ENCODE measurements at regions not wholly inside any gene's neighbourhood (a gene's known extent, or its start where the extent isn't known, plus 50 kb on each side); places are given as distances from the start of the nearest gene placed in this dataset.
"Not testable (repeated sequence)": the region's sequence is repeated elsewhere in the genome, so short reads cannot be mapped to it uniquely, and the experiment has no call there.

DNA sequence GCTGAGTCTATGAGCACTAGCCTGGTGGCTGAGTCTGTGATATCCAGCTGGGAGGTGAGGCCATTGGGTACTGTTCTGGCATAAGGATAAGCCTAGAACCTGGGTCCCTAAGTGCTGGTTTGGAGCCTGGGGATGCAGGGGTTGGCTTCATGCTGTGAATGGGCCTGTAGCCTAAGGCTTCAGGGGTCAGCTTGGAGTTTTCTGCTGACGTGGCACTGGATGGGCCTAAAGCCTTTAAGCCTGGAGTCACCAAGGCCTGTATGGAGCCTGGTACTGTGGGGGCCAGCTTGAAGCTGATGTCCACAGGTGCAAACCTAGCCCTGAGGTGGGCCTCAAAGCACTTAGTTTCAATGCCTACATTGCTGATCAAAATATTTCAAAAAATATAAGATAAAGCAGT lies 979.6 kb upstream of the POU3F4 start:
- no peak for DNase-seq (ENCODE audit: low read depth)

DNA sequence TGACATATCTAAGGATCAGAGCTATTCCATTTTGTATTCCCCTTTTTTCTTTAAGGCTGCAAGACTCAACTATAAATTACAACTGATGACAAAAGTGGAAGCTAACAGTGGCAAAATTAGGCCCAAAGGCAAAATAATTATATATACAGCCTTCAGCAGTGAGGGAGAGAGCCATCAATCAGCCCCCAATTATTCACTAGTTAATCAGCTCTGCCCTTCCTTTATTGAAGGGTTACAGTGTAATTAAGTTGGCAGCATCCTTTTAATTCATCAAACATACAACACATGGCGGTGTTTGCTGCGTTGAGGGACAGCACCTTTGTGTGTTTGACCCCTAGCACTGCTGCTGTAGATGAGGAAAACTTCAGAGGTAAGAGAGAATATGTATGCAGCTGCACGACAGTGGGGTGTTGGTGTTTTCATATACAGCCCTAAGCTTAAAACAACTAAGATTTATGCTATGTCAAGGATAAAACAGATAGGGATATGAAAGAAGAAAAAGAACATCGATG lies 973.9 kb upstream of the POU3F4 start:
- no peak for DNase-seq (ENCODE audit: low read depth)

DNA sequence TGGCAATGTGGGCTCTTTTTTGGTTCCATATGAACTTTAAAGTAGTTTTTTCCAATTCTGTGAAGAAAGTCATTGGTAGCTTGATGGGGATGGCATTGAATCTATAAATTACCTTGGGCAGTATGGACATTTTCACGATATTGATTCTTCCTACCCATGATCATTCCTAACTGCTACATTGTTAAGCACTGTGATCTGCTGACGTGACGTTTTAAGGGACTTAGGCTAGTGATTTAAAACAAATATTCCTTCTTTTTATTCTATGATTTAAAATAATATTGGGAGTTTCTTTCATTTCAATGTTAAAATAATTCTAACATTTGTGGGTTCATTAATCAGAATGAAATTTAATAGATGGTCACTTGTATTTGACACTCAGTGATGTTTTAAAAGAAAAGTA lies 970.9 kb upstream of the POU3F4 start:
- DNase-seq (ENCODE audit: low read depth), result not testable (repeated sequence)

DNA sequence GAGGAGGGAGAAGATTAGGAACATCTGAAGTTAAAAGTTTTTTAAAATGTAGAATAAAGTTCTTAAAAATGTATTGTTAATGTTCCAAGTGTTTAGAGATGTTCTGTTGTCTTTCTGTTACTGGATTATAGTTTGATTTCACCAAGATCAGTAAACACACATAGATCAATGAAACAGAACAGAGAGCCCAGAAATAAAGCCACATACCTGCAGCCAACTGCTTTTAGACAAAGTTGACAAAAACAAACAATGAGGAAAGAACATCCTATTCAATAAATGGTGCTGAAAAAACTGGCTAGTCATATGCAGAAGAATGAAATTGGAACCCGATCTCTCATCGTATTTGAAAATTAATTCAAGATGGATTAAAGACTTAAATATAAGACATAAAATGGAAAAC lies 966.3 kb upstream of the POU3F4 start:
- no peak for DNase-seq (ENCODE audit: low read depth)

DNA sequence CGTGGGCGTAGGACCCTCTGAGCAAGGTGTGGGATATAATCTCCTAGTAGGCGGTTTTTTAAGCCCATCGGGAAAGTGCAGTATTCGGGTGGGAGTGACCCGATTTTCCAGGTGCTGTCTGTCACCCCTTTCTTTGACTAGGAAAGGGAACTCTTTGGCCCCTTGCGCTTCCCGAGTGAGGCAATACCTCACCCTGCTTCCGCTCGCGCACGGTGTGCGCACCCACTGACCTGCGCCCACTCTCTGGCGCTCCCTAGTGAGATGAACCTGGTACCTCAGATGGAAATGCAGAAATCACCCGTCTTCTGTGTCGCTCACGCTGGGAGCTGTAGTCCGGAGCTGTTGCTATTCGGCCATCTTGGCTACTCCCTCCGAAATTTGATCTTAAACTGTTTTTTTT lies 955.9 kb upstream of the POU3F4 start:
- DNase-seq (ENCODE audit: low read depth), result not testable (repeated sequence)

DNA sequence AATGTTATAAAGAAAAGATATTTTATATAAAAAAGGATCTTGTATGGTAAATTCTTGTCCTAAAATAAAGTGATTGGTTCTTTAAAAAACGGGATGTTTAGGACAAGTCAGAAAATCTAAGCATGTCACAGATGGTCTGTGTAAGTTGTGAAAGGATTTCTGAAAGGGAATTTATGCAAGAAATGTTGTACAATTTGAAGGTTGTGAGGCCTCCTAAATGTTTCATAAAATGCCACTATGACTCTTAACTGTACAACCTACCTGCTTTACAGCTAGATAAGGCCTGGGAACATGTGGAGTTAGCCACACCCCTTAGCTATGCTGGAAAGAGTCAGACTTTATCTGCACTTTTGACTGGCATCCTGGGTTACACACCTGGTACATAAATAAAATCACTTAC lies 951.5 kb upstream of the POU3F4 start:
- DNase-seq (ENCODE audit: low read depth), result no peak

DNA sequence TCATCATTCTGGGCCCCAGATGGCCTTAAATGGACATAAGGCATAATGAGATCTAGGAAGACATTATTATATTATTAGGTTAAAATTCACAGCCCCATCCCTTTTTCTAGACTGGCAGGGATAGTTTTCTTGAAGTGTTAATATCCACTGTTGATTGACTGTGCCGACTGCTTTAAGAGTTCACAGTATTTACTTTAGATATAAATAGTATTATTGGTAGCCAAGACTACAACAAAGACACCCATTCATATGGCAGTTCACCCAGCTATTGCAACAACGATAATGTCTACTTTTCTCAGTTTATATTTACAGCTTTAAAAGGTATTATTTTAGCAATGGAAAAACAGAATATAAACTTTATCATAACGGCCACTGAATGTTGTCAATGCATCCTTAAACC lies 922.2 kb upstream of the POU3F4 start:
- no peak for DNase-seq (ENCODE audit: low read depth)

DNA sequence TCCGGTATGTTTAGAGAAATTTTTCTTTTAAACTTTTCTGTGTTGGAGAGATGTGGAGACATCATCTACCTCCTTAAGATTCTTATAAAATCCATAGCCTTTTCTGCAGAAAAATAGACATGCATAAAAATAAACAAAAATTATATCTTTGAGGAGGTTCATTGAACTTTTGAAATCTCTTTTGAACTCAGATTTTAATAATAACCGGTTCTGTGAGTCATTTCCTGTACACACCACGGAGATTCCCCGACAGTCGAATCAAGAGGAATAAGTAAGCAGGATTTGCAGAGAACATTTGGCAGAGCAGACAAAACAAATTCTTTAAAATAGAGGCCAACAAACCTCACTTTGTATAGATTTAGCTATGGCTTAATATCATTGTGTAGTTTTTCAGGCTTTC lies 918.7 kb upstream of the POU3F4 start:
- DNase-seq (ENCODE audit: low read depth), result peak; percentile 2

DNA sequence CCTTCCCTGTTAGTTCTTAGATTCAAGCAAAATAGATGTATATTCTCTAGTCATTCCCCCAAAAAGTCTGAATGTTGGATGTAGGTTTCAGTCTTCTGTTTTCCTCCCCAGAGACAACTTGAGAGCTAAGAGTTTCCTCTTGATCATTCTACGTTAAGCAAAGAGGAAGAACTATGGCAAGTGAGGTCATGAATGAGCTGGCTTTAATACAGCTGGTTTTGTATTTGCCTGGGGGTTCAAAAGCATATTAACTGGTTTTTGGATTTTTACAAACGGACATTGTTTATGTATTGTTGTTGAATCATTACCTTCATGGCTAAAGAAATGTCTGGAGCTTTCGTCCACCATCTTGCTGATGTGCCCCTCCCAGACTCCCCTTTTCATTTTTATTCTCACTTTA lies 916.7 kb upstream of the POU3F4 start:
- no peak for DNase-seq (ENCODE audit: low read depth)

DNA sequence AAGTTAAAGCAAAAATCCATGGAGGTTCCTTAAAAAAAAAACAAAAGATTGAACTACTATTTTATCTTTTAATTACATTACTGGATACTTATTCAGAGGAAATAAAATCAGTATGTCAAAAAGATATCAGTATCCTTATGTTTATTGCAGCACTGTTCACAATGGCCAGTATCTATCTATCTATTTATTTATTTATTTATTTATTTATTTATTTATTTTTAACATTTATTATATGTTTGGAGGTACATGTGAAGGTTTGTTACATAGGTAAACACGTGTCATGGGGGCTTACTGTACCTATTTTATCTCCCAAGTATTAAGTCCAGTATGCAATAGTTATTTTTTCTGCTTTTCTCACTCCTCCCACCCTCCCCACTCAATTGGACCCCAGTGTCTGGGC lies 881.1 kb upstream of the POU3F4 start:
- no peak for DNase-seq (ENCODE audit: low read depth)

DNA sequence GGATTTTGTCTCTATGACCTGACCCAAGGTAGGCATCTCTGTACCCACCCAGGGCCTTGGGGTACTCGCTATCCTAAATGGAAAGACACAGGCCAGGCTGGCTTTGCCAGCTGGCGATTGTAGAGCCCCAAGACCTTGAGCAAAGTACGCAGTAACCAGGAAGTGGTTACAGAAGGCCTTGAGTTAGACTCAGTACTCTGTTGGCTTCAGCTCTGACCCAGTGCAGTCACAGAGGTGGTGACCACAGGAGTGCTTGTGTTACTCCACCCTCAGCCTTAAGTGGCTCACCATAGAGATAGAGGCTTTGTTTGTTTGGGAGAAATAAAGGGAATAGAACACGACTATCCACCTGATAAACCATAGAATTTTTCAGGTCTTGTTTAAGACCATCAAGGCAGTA lies 880.5 kb upstream of the POU3F4 start:
- no peak for DNase-seq (ENCODE audit: low read depth)

DNA sequence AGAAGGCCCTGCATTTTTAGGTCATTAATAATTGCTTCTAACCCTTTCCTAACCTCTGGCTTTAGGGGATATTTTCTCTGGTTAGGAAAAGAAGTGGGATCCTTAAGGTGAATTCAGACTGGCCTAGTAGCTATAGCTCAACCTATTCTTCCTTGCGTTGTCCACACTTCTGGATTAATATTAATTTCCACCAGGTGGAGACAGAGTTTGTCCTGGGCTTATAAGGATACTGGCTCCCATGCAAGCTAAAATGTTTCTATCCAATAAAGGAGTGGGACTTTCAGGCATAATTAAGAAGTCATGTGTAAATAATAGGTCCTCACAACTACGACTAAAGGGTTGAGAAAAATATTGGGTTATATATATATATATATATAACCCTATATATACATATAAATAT lies 860.0 kb upstream of the POU3F4 start:
- no peak for DNase-seq (ENCODE audit: low read depth)

DNA sequence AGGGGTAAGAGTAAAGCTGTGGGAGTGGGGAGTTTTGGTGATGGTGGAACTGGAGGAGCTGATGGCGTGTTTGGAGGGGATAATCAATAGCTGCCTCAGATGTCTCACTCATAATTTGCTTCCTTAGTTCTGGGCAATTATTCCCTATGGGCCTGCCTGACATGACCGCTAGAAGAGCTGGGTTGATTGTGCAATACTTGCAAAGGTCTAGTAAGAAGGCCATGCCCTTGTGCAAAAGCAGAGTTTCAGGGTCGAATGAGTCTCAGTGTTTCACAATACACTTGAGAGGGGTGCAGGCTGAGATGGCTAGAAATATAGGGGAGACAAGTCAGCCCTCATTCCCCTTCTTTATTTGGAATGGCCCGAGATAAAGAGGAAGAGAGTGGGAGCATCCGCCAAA lies 858.4 kb upstream of the POU3F4 start:
- no peak for DNase-seq (ENCODE audit: low read depth)

DNA sequence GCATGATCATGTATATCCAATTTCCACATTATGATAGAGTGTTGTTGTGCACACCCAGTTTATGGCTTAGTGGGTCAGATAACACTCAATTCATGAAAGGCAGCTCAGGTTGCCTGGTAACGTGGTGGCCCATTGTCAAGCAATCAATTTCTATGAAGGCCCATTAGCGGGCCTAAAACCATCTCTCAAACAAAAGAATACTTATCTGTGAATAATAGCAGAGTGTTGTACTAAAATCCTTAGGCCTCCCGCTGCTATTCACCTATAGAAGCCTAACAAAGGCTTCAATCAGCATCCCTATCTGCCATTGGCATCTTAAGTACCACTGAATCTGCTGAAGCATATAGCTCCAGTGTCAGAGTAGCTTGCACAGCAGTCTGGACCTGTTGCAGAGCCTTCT lies 849.6 kb upstream of the POU3F4 start:
- no peak for DNase-seq (ENCODE audit: low read depth)

DNA sequence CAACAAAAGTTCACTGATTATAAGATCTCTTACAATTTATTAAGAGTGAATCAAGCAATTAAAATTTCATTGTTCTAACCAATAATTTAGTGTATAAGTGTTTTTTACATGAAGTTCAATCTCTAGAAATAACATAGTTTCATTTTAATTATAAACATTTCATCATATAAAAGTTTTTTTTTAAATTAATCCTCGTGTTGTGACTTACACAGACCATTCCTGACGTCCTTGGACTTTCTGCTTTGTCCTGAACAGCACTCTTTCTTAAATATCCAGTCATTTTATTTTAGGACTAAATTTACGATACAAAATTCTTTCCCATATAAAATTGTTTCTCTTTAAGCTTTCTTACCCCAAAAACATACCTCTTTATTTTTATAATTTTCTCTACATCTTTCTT lies 841.7 kb upstream of the POU3F4 start:
- DNase-seq (ENCODE audit: low read depth), result no peak

DNA sequence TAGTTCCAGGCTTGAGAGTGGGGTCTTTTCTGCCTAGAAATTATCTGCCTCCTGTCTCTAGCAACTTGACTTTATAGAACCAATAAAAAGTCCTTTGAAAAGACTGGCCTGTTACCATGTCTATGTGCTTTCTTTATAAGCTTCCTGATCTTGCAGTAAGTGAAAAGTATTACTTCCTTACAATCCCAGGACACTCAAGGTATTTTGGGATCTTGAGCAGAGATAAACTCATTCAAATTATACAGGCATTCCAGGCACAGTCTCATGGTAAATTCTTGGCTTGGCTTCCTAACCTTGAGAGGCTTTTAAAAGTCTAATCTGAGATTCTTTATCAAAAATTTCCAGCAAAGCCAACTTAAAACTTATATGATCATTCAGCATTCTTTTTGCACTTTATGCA lies 833.0 kb upstream of the POU3F4 start:
- DNase-seq (ENCODE audit: low read depth), result no peak

DNA sequence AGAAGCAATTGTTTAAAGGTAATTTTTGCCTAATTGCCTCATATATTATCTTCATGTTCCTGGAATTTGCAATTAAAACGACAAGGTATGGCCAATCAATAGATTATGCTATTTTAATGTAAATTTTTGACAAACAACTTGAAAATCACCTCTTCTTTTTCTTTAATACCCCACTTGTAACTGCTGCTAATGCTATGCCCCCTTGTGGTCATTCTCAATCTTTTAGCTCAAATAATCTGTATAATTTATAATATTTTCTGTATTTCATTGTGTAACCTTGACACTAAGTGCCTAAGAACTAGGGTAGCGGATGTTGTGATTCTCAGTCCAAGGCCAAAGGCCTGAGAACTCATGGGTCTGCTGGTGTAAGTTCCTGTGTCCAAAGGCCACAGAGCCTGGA lies 831.7 kb upstream of the POU3F4 start:
- DNase-seq (ENCODE audit: low read depth), result no peak

DNA sequence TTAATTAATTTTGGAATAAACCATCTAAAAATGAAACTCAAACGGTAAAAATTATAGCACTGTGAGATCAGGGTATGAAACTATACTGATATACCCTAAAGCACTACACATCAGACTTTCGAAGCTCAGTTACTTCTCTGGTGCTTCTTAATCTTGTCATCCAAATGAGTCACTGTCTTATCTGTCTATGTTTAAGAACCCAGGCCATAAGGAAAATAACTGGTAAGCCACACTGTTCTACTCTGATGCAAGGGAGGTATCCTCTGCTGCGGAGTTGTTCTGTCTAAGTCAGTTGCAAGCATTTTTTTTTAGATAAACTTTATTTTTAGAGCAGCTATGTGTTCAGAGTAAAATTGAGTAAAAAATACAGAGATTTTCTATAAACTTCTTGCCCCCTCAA lies 830.8 kb upstream of the POU3F4 start:
- DNase-seq (ENCODE audit: low read depth), result no peak

DNA sequence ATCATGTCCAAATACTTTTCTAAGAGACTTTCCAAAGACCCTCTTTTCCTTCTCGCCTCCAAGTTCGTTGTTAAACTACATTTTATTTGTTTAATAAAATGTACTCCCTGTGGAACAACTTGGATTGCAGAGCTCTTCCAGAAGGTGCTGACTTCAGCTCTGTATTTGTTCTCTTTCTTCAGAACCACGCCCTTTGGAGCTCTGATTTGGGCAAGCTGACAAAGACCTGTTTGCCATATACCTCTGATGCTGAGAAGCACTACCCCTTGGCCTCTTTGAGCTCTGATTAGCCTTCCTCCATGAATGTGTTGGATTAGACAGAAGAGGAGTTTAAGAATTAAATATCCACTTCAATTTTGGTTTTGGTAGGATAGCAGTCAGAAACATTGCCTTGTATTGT lies 815.1 kb upstream of the POU3F4 start:
- DNase-seq (ENCODE audit: low read depth), result no peak

DNA sequence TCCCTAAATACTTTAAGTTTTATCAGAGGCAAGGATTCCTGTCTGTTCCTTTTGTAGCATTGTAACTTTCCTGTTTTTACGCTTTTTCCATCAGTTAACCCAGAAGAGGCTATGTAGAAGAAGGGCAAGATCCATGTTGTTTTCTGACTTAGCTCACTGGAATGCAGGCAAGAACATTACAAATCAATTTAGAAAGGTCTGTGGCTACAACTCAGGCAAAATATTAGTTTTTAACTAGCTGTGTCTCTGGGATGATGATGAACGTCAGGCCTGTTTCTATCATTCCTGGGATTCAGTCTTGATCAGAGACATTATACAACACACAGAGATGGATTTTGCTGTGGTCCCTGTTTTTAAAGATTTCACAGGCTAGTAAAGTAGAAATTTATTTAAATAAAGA lies 813.0 kb upstream of the POU3F4 start:
- no peak for DNase-seq (ENCODE audit: low read depth)

DNA sequence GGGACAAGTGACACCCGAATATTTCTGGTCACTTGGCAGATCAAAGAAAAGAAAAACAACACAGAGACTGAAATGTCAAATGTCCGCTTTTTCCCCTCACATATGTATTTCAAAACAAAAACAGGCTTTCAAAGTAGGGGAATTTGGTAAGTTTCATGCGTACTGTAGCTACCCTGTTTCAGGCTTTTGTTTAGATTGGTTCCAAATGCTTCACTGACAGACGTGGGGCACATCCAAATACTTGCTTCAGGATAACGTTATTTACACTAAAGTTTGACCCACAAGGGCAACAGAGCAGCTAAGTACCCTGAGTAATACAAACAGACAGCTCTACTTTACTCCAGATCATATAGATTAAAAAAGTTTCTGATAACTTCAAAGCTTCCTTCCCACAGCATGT lies 804.5 kb upstream of the POU3F4 start:
- no peak for DNase-seq (ENCODE audit: low read depth)

DNA sequence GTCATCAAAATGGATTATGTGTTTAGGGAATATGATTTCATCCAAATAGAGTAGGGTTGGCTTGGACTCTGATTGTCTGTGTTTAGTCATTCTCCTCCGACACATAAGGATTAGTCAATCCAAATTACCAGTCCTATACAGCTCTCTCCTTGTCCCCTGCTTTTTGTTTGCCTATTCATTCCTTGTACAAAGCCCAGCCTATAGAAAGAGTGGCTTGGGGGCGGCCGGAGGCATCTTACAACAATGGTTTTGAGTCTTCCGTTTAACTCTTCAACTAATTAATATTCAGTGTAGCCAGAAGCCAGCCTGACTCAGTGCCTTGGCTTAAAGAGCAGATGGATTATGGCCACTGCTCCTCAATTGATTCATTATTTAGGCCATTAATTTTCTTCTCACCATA lies 796.6 kb upstream of the POU3F4 start:
- no peak for DNase-seq (ENCODE audit: low read depth)

DNA sequence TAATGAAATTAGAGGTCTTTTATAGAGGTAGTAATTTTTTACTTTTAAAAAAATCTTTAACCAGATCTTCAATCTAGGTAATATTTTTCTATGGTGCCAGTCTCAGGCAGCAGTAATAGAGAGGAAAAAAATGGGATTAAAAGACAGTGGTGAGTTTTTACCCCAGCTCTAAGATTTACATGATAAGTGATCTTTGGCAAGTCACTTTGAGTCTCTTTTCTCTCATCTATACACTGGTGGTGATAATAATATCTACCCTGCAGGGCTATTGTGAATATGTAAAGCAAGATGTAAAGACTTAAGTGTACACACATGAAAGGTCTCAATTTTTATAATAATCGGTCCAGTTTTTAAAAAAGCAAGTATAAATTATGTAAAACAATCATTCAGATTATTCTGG lies 786.2 kb upstream of the POU3F4 start:
- DNase-seq (ENCODE audit: low read depth), result no peak

DNA sequence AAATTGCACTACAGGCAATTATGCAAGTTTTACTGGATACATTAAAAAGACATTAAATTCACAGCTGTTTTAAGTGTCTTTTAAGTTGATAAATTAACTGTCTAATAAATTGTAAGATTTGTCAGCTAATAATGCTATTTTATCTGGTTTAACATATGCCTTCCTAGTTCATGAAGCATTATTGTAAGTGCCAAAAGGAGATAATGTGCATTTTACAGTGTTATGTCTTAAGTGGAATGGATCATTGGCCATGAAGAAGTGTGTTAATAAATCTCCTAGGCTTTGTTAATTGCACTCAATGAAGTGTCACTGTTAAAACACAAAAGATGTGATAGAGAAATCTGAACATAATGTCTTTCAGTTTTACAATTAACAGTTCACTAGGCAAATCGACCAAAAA lies 784.3 kb upstream of the POU3F4 start:
- DNase-seq (ENCODE audit: low read depth), result no peak

DNA sequence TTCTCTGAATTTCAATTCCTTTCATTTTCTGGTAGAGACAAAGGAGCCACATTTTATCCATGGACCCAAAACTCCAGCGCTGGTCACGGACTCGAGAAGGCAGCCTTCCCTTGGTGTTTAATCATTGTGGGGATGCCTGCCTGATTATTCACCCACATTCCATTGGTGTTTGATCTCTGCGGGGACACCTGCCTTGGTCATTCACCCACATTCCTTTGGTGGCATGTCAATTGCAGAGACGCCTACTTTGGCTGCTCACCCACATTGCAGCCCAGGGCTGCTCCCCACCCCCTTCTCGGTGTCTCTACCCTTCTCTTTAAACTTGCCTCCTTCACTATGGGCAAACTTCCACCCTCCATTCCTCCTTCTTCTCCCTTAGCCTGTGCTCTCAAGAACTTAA lies 780.7 kb upstream of the POU3F4 start:
- not testable (repeated sequence) for DNase-seq (ENCODE audit: low read depth)
